Stimulated activated CD4-positive, alpha-beta T cell treated with anti-CD3 and anti-CD28 coated beads, Interleukin-4, amount 100 ng/mL, for 24 hours (primary cell): ENCODE measurements at regions not wholly inside any gene's neighbourhood (a gene's known extent, or its start where the extent isn't known, plus 50 kb on each side); places are given as distances from the start of the nearest gene placed in this dataset.

Source experiments
- DNase-seq: peaks from one replicate; pipeline ENCODE4 v3.0.0-alpha.2; 2020

DNA sequence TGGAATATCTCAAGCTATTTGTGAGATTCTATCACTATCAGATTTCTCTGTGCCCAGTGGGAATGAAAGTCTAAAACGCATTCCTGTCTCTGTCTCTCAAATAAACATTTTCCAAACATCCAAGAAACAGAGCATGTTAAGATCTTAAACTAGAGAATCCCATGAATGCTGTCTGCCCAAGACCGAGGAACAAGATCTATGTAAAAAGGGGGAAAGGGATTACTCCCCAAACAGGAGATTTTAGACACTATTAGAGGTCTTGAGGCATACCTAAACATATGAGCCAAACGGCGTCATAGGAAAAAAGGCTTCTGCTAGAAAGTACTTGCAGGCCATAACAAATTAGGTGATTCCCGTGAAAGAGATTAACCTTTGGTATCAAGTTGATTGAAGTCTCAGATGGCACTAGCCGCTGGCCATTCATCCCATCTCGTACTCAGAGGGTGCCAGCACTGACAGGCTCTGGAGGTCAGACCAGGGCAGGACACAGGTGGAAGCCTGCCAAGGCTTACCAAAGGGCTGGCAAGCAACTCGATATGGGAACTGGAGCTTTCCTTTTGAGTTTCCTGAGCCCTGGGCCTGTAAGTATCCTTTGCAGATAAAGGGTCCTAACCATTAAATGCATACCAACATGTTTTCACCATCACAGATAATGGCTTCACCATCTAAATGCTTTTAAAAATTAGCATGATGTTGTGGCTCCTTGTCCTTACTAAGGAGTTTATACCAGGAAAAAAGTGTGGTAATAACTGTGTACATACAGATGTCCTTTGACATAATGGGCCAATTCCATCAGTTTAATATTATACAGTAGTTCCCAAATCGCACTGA lies 225.2 kb downstream of the FOXO1 start:
- DNase-seq, result no peak

DNA sequence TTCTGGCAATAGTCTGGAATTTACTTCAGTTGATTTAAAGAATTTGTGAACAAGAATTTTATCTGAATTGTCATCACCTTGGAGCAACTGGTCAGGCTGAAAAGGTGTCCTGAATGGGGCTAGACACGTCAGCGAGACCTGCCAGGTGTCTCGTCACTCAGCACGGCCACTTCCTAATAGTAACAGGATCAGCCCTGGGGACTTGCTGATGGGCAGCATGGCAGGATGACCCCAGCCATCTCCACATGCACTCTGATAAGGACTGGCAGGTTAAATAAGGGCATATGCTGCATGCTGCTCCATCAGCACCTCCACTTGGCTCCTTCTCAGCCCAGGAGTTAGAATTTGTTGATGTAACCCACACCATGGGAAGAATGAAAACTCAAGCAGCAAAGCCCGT lies 224.2 kb downstream of the FOXO1 start:
- DNase-seq, result no peak

DNA sequence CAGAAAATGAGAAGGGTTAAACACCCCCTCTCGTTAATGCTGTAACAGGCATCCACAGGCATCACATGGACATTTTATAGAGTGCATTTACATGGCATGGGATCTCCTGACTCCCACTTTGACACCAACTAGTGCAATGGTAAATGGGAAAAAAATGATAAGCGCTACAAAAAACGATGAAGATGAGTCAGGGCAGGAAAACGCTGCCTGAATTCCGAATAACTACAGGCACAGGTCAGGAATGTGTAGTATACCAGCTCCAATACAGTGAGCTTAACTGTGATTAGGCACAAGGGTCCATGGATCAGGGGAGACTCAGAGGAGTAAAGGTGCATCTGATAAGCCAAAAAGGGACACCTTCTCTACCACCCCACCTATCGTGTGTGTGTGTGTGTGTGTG lies 223.6 kb downstream of the FOXO1 start:
- no peak for DNase-seq

DNA sequence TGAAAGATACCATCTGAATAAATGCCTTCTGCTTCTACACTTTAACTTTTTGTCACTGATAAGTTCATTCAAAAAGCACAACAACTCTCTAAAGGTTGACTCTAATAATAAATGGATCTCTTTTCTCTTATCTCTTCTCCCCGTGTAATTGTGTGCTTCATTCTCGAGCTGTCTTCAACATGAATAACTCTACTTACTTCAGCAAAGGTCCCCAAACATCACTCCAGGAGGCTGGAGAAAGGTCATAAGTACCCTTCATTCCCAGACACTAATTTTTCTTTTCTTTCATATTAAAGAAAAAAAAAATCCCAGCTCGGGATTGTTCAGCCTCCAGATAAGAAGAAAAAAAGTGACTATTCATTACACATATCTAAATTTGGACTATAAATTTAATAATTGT lies 222.2 kb downstream of the FOXO1 start:
- no peak for DNase-seq

DNA sequence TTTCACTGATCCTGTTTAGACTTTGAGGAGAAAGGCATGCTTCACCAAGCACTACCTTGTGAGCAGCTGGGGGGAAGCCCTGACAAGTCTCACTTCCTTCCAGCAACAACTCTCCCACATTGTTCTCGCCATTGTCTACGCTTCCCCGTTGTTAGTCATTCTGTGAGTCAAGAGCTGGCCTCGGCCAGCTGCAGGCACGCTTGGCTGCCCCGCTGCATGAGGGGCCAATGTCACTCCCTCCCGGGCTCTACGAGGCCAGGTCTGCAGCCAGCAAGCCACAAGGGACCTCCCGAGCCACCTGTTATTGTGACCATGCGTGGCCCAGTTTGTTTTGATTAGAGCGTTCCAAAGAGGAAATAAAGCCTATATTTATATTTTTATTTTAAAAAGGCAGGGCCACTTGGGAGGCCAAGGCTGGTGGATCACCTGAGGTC lies 220.9 kb downstream of the FOXO1 start:
- DNase-seq, result peak; percentile 12

DNA sequence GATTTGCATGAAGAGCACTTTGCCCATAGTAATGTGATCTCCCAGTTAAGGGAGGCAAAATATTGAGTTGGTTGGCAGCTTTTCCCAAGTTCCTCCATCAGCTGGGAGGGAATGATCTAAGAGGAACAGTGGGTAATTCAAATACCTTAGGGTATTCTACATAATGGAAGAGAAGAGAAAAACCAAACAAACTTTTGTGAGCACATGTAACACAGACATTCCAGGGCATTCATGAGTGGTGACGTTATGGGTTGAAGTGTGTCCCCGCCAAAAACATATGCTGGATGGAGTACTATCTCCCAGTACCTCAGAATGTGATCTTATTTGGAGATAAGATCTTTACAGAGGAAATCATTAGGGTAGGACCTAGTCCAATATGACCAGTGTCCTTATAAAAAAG lies 220.1 kb downstream of the FOXO1 start:
- no peak for DNase-seq

DNA sequence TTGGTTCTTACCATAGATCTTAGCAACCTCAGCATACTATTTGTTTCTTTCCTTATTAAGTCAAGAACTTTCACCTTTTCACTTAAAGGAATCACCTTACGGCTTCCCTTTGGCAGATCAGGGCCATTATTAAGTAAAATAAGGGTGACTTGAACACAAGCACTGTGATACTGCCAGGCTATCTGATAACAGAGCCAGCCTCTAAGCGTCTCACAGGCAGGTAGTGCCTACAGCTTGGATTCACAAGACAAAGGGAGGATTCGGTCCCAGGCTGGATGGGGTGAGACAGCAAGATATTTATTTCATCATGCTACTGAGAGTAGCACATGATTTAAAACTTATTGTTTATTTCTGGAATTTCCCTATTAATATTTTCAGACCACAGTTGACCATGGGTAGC lies 218.6 kb downstream of the FOXO1 start:
- DNase-seq, result no peak

DNA sequence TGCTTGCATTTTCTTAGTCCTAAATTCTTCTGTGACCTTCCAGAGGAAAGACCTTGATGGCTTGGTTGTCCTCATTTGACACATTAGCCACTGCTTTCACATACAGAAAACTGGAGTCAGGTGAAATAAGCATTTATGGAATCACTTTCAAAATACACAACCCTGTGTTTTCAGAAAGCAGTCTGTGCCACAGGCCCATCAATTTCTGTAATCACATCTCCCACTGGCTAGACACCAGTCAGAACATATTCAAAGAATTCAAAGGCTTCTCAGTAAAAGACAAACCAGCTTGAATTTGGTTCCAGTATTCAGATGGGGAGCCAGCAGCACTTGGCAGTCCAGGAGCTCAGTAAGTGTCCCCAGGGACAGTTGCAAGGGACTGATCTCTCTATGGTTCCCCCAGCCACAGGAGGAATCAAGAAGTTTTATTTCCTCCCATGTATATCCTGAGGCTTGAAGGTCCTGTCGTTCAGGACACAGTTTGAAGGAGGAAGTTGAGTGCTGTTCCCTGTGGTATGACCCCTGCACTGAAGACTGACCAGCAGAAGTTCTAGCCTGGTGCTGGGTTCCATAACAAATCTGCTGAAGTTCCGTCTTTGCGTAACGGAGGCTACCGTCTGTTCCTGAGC lies 214.3 kb downstream of the FOXO1 start:
- DNase-seq, result no peak

DNA sequence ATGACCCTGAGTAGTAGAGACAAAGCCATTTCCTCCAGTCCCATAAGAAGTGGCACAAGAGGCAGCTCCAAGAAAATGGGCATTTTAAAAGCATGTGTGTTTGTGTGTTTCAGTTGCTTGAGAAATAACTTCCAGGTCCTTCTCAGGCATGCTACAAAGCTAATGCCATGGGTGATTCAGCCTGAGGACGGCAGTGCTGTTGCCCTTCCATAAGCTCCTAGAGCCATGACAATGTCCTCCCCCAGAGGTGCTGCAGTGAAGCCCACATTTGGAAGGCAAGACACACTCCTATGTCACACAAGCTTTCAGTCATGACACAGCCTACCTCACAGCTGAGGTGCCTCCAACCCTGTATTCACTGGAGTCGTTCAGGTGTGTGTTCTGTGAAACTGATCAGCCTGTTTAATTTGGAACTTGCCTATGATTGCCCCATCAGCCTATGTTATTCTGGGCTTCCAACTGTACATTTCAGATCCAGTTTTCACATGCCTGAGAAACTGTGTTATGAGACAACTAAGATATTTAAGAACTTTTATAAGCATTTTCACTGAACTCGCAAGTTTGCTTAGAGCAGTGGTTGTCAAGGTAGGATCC lies 213.6 kb downstream of the FOXO1 start:
- DNase-seq, result no peak

DNA sequence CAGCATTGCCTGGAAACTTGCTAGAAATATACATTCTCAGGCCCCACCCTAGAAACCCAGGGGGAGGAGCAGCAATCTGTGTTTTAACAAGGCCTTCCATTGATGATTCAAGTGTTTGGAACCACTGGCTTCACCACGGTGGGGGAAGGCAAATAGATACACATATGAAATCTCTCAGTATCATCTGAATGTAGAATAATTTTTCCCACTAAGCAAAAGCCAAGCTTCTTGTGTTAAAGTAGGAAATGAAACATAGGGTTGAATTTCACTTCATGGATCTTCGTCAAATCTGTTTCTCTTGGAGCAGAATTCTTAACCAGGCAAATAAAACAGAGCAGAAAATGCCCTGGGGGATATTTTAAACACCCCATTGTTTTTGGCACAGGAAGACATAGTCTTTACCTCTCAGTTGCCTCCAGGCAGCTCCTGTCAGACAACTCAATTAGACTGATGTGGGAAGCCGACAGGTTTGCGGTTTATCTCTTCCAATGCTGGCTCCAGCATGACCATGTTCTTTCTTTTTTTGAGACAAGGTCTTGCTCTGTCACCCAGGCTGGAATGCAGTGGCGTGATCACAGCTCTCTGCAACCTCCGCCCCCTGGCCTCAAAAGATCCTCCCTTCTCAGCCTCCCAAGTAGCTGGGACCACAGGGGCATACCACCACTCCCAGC lies 213.0 kb downstream of the FOXO1 start:
- DNase-seq, result no peak

DNA sequence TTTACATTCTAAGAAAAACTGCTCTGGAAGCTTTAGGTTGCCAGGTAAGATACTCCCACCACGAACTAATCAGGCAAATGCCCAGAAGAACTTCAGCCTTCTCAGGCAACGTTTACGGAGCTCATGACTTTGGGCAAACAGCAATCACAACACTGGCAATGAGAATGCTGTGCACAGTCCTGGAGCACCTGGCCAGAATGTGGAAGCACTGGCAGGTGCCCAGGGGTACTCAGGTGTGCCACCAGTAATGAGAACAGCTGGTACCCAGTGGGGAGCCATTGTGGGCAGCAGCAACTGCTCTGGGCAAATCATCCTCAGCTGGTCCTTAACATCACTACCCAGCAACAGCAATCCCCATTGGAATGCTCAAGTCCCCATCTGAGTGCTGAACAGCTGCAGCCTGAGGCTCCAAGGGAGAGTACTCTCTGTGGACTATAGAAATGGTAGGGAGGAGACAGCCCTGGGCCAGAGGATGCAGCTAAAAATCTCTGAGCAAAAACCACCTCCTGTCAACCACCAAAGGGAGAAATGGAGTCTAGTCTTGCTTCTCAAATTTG lies 210.0 kb downstream of the FOXO1 start:
- DNase-seq, result no peak

DNA sequence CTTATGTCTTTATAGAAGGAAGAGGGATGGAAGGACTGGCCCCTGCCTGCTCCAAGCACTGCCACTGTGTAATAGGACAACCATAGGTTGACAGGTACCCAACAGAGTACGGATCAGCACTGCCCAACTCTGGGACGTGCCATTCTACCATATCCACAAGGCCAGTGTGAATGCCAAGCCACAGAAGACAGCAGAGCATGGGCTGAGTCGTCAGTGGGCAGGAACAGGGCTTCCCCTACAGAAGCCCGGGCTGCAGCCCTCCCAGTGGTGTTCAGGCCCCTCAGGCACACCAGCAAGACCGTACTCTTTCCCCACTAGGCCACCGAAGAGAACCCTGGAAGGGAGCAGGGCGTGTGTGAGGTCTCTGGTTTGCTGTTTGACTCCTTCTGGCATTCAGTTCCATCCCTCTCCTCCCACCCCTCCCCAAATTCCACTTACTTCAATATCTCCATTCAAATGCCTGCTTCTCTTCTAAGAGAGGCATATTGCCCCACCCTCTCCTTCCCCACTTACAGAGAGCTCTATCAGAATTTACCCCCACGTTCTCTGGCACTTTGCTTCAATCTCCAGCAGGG lies 209.4 kb downstream of the FOXO1 start:
- DNase-seq, result no peak

DNA sequence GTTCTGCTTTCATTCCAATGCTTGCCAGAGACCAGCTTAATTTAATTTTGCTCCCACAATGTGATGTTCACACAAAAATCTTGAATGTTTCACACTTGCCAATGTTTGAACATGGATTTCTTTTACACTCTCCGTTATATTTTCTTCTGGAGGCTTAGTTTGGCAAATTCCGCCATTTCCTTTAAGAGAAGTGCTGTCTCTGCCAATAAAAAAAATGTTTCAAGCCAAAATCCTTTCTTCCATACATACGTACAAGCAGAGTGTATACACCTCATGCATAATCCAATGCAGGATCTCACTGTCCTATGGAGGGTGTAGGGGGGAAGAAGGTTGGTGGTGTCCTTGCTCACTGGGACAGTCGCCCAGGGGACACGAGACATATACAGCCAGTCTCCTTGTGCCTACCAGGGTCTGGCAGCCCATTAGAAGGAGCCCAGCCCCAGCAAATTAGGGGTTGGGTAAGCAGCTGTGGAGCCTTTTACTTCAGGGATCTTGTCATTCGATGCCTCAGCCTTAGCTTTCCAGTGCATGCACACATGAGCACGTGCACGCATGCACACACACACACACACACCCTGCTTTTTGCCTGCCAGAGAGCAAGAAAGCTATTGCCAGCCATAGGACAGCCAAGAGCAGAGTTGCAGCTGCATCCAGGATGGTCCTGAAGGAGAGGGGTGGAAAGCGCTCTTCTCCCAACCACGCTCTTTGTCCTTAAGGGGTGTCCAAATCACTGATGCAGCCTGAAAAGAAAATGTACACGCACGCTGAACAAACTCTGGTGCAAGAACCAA lies 208.3 kb downstream of the FOXO1 start:
- no peak for DNase-seq

DNA sequence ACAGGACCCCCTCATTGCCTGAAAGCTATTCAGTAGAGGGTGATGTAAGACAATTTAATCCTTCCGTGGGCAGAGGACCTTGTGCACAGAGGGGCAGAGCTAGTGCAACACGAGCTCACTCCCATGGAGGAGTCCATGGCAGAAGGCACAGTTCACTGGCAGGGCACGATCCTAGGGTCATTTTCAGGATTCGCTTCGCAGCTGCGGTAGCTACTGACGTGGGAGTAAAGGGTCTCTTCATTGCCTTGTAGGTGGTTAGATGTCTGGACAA lies 207.8 kb downstream of the FOXO1 start:
- no peak for DNase-seq

DNA sequence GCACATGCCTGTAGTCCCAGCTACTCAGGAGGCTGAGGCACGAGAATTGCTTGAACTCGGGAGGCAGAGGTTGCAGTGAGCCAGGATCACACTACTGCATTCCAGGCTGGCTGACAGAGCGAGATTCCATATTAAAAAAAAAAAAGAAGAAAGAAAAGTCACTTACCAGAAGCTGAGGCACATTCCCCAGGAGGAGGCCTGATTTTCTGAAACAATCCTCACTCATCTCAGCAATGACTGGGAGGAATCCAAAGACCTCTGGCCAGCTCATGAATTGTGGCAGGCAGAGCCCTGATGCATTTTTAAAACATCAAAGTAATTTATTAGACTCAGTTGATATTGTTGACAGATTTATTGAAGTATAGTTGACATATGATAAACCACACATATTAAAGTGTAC lies 206.3 kb downstream of the FOXO1 start:
- DNase-seq, result no peak

DNA sequence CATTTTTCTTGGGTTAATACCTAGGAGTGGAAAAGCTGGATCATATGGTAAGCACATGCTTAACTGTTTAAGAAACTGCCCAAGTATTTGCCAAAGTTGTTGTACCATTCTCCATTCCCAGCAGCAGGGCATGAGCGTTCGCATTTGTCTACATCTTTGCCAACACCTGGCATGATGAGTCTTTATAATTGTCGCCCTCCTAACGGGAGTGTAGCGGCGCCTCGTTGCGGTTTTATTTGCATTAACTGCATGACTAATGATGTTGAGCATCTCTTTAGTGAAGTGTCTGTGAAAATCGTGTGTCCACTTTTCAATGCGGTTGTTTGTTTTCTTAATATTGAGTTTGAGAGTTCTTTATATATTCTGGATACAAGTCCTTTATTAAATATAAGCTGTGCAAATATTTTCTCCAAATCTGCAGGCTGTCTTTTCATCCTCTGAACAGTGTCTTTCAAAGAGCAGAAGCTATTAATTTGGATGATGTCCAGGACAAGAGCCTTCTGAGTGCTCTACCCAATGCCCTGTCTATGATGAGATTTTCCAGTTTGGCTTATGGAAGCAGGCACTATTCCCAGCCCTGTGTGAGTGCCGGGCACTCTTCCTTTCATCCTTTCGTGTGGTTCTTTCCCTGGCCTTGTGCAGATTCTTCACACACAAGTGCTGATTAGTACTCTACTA lies 202.0 kb downstream of the FOXO1 start:
- no peak for DNase-seq

DNA sequence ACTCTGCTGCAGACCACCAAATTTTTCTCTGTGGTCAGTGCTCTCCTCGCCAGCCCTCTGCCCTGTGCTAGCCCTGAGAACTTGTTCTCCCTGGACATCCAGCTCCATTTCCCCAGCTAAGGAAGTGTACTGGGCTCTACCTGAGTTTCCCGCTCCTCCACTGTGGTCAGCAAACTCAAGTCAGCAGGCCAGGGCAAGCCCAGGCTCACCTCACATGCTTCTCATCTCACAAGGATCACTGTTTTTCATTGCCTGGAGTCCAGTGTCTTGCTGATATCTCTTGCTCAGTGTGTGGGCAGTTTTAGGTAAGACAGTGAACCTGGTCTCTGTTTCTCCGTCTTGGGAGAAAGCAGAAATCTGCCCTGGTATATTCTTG lies 201.4 kb downstream of the FOXO1 start:
- no peak for DNase-seq

DNA sequence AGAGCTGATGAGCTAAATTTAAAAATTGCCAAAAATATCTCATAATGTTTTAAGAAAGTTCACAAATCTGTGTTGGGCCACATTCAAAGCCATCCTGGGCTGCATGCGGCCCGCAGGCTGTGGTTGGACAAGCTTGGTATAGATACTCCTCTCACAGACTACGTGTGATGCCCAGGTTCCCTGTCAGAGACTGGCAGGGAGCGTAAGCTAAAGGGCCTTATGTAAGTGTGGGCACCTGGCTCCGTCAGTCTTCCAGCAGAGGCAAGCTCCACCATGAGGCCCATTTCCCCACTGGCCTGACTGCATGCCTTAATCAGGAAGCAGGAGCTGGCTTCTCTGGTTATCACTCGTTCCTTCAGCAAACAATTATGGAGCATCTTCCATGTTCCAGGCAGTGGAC lies 200.2 kb downstream of the FOXO1 start:
- no peak for DNase-seq

DNA sequence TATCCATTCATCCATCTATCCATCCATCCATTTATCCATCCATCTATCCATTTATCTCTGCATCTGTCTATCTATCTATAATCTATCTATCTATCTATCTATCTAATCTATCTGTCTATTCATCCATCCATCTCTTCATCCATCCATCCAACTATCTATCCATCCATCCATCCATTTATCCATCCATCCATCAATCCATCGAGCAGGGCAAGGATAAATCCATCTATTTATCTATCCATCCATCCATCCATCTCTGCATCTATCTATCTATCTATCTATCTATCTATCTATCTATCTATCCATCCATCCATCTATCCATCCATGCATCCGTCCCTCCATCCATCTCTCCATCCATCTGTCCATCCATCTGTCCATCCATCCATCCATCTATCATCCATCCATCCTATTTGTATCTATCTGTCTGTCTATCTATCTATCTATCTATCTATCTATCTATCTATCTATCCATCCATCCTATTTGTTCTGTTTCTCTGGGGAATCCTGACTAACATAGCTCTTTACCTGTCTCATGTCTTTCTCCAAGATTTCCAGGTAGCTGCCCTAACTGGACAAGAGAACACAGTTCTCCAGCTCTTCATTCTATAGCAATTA lies 198.1 kb downstream of the FOXO1 start:
- DNase-seq, result no peak

DNA sequence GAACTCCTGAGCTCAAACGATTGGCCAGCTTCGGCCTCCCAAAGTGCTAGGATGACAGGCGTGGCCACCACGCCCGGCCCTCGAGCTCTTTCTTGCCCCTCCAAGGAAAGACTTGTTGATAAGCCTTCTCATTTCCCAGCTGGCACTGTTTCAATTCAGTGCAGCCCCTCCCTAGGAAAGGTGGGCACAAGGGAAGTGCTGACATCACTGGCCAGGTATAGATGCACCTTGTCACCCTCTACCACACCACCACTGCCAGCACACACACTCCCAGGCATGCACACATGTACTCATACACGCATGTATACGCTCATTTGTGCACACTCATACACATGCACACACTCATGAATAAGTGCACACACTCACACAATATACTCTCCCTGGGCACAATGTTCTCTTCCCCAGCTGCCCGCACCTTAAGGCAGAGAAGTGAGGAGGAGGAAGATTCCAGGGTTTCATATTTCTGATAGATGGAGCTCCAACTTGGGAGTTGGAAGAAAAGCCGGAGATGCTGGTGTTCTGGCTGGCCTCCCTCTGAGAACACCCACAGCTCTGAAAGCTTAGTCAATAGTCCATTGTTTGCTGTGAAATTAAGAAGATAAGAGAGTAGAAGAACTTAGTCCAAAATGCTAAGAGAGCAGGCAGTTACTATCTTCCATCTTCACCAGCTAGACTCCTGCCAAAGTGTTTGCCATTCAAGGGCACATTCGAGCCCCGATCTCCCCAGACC lies 196.7 kb downstream of the FOXO1 start:
- no peak for DNase-seq

DNA sequence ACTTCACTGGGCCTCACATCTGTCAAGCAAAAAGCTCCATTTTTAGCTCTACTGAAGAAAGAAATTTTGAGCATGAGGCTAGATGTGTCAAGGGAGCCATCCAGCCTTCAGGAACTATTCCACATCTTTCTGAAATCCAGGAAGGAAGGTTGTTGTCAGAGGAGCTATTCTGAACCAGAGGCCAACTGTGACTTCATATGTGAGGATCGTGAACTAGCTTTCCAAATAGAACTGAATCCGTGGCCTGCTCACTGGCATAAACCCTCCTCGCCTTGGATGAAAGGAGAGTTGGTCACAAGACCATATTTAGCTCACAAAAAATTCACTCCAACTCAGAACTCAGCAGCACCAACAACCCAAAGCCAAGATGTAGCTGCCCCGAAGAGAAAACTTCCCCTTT lies 195.8 kb downstream of the FOXO1 start:
- no peak for DNase-seq
